ENCODE measurements at regions not wholly inside any gene's neighbourhood (a gene's known extent, or its start where the extent isn't known, plus 50 kb on each side); places are given as distances from the start of the nearest gene placed in this dataset.

DNA sequence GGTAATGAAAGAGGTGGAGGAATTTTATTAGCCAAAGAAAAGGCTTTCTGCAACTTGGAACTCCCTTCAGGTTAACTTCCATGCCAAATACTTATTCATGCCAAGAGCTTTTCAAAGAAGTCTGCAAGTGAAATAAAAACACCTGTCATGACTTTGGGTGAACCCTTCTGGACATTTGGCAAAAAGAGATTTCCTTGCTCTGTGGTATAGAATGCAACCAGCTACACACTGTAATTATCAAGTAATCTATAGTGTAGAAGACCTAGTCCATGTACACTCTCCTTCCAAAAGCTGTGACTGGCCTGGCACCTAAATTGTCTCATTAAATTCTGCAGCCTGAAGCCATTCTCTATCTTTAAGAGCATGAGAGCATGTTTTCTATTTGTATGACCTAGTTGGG lies 232.3 kb downstream of the COL12A1 start:
- no peak for TF ChIP-seq POLR2AphosphoS5 (IDR thresholded peaks at IDR 0.05)
- TF ChIP-seq POLR2A (IDR thresholded peaks at IDR 0.05) = no peak
- no peak for TF ChIP-seq EP300 (IDR thresholded peaks at IDR 0.05)

All from stomach (tissue), 4 donors.